NOMO-1 treated with dmso at 0.1 percent for 144 hours (cell line): ENCODE measurements at regions not wholly inside any gene's neighbourhood (a gene's known extent, or its start where the extent isn't known, plus 50 kb on each side); places are given as distances from the start of the nearest gene placed in this dataset.
A peak's percentile ranks its signal among the peaks of the same experiment; 100 is the strongest.

Source experiments
- DNase-seq: peaks from one replicate; lab custom pipeline; 2025; ENCODE audit not compliant: unreplicated experiment; lab: John Stamatoyannopoulos, UW

- peak; percentile 67 for DNase-seq
Observed at GRCh38 chr3:28940530-28940929, 340.3 kb upstream of the RBMS3 start.

- DNase-seq: no peak
Observed at GRCh38 chr3:28940994-28941393, 339.9 kb upstream of the RBMS3 start.

GRCh38 chr3:28947061-28947460 is 333.8 kb upstream of the RBMS3 start:
- no peak for DNase-seq

- no peak for DNase-seq
Observed at GRCh38 chr3:28947751-28948150, 333.1 kb upstream of the RBMS3 start.

- no peak for DNase-seq
Observed at GRCh38 chr3:28948685-28949084, 332.2 kb upstream of the RBMS3 start.

- no peak for DNase-seq
Observed at GRCh38 chr3:28949580-28949979, 331.3 kb upstream of the RBMS3 start.

- no peak for DNase-seq
Observed at GRCh38 chr3:28950614-28951013, 330.3 kb upstream of the RBMS3 start.

- peak; percentile 88 for DNase-seq
Observed at GRCh38 chr3:28951772-28952556, 328.9 kb upstream of the RBMS3 start.

- DNase-seq: no peak
Observed at GRCh38 chr3:28958656-28959055, 322.2 kb upstream of the RBMS3 start.

- DNase-seq: no peak
Observed at GRCh38 chr3:28971156-28971555, 309.7 kb upstream of the RBMS3 start.

GRCh38 chr3:28972921-28973320 is 307.9 kb upstream of the RBMS3 start:
- no peak for DNase-seq

- no peak for DNase-seq
Observed at GRCh38 chr3:28973609-28974008, 307.3 kb upstream of the RBMS3 start.

- DNase-seq: no peak
Observed at GRCh38 chr3:28978092-28978491, 302.8 kb upstream of the RBMS3 start.

- no peak for DNase-seq
Observed at GRCh38 chr3:28980131-28980530, 300.7 kb upstream of the RBMS3 start.

- DNase-seq: no peak
Observed at GRCh38 chr3:28980631-28981030, 300.2 kb upstream of the RBMS3 start.

- DNase-seq: peak; percentile 17
Observed at GRCh38 chr3:28982906-28983305, 298.0 kb upstream of the RBMS3 start.

GRCh38 chr3:28986922-28987321 is 293.9 kb upstream of the RBMS3 start:
- no peak for DNase-seq

- DNase-seq: peak; percentile 20
Observed at GRCh38 chr3:28989646-28990089, 291.2 kb upstream of the RBMS3 start.

- no peak for DNase-seq
Observed at GRCh38 chr3:28994161-28994905, 286.5 kb upstream of the RBMS3 start.

GRCh38 chr3:29004885-29005599 is 275.8 kb upstream of the RBMS3 start:
- no peak for DNase-seq

- DNase-seq: no peak
Observed at GRCh38 chr3:29005862-29006261, 275.0 kb upstream of the RBMS3 start.

- no peak for DNase-seq
Observed at GRCh38 chr3:29011441-29011840, 269.4 kb upstream of the RBMS3 start.
